GM20431 (cell line): ENCODE measurements at regions not wholly inside any gene's neighbourhood (a gene's known extent, or its start where the extent isn't known, plus 50 kb on each side); places are given as distances from the start of the nearest gene placed in this dataset.

Source experiments
- in situ Hi-C: fragments of 300-500 bp; cut with MseI, MboI; formaldehyde crosslinking; loops from one replicate; pipeline ENCODE4 v1.15.0; 2020; ENCODE audit warnings: low sequenced_read_pairs; ENCODE audit not compliant: unreplicated experiment

DNA sequence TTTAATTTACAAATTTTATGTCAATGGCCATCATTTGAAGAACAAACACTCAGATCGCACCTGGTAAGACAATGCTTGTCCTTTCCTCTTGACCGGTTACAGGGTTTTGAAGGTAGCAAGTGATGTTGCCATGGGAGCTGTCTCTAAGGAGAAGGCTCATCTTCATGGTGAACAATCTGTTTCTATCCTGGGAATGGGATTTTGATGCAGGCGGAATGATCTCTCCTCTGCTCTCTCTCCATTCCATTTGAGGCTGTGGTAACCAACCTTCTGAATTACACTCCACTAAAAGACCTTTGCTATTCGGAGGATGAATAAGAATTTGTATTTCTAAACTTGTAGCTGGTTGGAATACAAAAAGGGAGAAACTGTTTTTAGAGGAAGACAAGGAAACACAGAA, 57.9 kb upstream of the SLC5A9 start:
- in situ Hi-C loops: no loop called here

GRCh38 chr1:48160486-48161132, 61.9 kb upstream of the SLC5A9 start:
- in situ Hi-C loops: no loop called here

GRCh38 chr1:48139275-48139674, 83.2 kb upstream of the SLC5A9 start:
- in situ Hi-C loops: no loop called here

- in situ Hi-C loops: no loop called here
Observed at GRCh38 chr1:48127735-48128685, 94.5 kb upstream of the SLC5A9 start.

- in situ Hi-C loops: loop anchor here (25.0 kb wide), 1 partner anchor 89 kb away; the partner anchor contains the start of gene SLC5A9
Observed at GRCh38 chr1:48123647-48124046, 98.9 kb upstream of the SLC5A9 start.

DNA sequence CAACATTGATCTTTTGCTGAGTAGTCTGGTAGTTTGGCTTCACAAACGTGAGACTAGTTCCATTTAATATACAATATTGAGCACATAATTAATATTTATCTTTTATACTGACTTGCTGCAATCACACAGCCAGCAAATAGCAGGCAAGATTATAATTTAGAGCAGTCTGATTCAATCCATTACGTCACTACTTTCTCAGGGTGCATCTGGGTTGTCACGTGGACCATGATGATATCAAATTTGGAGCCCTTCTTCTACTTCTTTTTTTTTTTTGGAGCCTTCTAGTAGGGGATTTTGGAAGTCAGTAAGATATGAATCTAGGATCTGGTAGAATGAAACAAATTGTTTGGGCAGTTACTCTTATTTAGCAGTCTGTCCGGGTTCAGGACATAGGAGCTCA, 100.6 kb upstream of the SLC5A9 start:
- in situ Hi-C loops: loop anchor here (25.0 kb wide), 1 partner anchor 90 kb away; the partner anchor contains the start of gene SLC5A9

DNA sequence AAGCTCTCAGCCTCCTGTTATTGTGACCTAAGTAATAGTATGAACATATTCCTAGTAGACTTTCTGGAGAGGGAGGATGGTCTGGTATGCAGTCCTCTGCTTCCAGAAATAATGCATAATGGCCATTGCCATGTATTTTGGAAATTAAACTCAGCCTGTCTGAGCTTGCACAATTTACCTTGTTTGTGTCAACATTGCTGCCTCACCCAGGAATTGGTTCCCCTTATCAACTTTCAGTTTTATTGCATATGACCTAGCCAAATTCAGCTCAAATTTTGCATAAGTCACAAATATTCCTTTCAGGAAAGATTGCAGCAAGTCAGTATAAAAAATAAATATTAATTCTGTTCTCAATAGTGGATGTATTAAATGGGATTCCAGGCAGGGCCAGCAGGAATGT, 101.9 kb upstream of the SLC5A9 start:
- in situ Hi-C loops: loop anchor here (25.0 kb wide), 1 partner anchor 92 kb away; the partner anchor contains the start of gene SLC5A9

DNA sequence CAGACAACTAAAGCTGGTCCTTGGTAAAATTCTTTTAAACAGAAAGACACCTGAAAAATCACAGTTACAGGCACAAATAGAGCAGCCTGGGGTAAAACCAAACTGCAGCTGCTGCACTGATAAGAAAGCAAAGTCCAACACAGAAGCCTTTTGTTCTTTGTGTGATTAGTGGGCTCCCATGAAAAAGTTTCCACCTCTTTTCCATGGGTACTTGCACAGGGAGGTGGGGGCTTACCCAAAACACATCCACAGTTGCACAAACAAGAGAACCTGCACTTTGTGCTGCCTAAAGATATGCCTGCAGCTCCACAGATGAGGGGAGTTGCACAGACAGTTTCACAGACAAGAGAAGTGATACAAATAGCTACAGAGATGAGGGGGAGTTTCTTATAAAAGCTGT, 106.7 kb upstream of the SLC5A9 start:
- in situ Hi-C loops: loop anchor here (25.0 kb wide), 1 partner anchor 96 kb away; the partner anchor contains the start of gene SLC5A9

DNA sequence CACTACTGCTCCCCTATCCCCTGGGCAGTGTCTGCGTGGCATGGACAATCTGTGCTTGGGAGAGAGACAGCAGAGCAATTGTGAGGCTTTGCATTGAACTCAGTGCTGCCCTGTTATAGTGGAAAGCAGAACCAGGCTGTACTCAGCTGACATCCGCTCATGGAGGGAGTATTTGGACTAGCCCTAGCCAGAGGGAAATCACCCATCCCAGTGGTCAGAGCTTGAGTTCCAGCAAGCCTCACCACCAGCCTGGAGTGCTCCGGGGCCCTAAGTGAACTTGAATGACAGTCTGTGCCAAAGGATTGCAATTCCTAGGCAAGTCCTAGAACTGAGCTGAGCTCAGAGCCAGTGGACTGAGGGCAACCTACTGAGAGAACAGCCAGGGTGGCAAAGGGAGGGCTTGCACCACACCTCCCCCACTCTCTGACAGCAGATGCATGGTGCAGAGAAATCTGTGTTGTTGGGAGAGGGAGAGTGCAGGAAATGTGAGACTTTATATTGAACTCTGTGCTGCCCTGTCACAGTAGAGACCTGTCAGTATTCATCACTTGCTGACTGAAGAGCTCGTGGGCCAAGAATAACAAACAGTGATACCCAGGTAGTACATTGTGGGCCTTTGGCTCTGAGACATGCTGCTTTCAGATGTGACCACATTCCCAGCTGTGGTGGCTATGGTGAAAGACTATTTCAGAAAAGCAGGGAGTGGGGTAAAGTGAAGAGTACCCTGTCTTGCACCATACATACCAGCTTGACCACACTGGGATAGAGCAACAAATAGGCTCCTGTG, 107.7 kb upstream of the SLC5A9 start:
- in situ Hi-C loops: loop anchor here (25.0 kb wide), 1 partner anchor 98 kb away; the partner anchor contains the start of gene SLC5A9

- in situ Hi-C loops: loop anchor here (25.0 kb wide), 1 partner anchor 103 kb away; the partner anchor contains the start of gene SLC5A9
Observed at GRCh38 chr1:48109390-48110013, 112.3 kb upstream of the TRABD2B start.

- in situ Hi-C loops: loop anchor here (25.0 kb wide), 1 partner anchor 105 kb away; the partner anchor contains the start of gene SLC5A9
Observed at GRCh38 chr1:48107516-48107915, 110.3 kb upstream of the TRABD2B start.

- in situ Hi-C loops: loop anchor here (25.0 kb wide), 1 partner anchor 106 kb away; the partner anchor contains the start of gene SLC5A9
Observed at GRCh38 chr1:48106049-48106448, 108.9 kb upstream of the TRABD2B start.

GRCh38 chr1:48105165-48105564, 108.0 kb upstream of the TRABD2B start:
- in situ Hi-C loops: loop anchor here (25.0 kb wide), 1 partner anchor 107 kb away; the partner anchor contains the start of gene SLC5A9

DNA sequence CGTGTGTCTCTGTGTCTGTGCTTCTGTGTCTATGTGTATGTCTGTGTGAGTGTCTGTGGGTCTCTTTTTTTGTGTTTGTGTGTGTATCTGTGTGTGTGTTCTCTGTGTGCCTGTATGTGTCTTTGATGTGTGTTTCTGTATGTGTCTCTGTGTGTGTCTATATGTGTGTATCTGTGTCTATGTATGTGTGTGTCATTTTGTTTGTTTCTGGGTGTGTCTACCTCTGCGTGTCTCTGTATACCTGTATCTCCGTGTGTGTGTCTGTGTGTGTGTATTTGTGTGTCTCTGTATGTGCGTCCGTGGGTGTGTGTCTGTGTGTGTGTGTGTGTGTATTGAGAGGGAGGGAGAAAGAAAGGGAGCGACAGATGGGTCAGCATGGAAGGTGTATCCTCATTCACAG, 106.3 kb upstream of the TRABD2B start:
- in situ Hi-C loops: loop anchor here (25.0 kb wide), 1 partner anchor 109 kb away; the partner anchor contains the start of gene SLC5A9

DNA sequence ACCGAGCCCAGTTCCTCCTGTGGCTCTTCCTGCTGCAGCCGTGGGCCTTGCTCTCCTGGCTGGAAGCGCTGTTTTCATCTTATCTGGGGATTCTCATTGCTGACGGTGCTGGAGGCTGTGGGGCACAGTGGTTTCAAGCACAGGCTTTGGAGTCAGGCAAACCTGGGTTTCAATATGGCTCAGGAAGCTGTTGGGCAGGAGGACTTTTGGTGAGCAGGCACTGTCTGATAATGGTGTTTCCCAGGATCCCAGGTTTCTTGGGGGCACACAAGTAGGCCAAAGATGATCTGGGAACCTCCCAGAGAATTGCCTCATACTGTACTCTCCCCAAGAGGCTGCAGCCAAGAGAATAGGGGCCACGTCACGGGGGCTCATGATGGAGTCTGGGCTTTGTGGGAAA, 105.6 kb upstream of the TRABD2B start:
- in situ Hi-C loops: loop anchor here (25.0 kb wide), 1 partner anchor 110 kb away; the partner anchor contains the start of gene SLC5A9

GRCh38 chr1:48099072-48099773, 102.0 kb upstream of the TRABD2B start:
- in situ Hi-C loops: no loop called here

DNA sequence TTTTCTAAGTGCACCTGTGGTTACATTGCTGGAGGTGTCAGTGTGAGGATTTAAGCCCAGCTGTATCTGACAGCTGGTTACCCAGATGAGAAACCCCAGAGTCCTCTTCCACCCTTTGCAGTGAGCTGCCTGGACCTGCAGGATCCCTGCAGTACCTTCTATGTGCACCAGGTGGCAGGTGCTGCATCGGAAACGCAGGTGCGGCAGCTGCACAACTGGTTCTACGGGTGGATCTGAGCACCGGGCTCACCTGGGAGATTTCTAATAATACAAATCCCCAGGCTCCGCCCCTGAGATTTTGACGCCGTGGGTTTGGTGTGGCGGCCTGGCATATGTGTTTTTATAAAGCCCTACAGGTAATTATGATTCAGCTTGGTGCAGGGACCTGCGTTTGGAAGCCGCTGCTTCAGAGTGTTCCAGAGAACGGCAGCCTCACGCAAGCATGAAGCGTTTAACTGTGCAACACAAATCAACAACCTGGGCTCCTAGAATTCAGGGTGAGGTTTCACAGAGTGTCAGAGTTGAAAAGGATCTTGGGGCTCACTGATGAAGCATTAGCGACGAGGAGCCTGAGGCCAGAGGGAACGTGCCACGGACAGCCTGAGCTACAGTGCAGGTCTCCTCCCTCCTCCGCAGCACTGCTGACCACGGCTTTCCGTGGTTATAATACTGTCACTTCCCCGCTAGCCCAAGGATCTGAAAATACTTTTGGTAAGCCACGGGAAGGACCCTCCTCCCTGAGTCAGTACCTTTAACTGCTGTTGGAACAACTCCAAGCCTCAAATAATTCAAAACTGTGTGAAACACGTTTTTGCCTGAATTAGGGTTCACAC, 96.7 kb upstream of the TRABD2B start:
- in situ Hi-C loops: no loop called here

GRCh38 chr1:48093147-48093546, 96.0 kb upstream of the TRABD2B start:
- in situ Hi-C loops: no loop called here
